ENCODE measurements at regions not wholly inside any gene's neighbourhood (a gene's known extent, or its start where the extent isn't known, plus 50 kb on each side); places are given as distances from the start of the nearest gene placed in this dataset.
A peak's percentile ranks its signal among the peaks of the same experiment; 100 is the strongest.

DNA sequence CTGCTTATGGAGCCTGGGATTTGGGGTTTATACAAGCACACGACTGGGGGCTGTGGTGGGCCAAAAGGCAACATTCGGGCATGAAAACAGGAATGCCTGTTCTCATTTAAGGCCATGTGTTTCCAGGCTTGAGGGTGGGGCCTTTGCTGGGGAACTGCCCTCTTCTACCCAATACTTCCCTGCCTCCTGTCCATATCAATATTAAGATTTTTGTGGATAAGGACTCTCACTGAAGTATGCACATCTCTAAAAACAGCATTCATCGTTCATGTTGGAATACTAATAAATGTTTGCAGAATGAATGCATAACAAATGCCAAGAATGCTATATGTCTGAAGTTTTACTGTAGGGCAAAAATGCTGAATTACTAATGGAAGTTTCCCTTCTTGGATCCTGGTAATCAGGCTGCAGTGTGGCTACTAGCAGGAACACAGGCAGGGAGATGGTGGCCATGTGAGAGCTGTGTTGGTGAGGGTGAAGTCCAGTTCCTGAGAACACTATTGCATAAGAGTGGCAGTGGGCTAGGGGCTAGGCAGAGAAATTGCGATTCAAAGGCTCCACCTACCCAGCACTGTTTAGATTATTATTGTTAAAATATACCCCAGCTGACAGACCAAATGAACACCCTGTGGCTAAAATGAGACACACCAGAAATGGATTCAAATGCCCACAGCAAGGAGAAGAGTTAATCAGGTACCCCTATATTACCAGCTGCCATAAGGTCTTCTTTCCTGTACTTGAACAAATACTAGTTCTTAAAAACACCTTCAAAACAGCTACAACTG lies 644.3 kb downstream of the EPM2A start (continued):
- TF ChIP-seq HNF4G (IDR thresholded peaks at IDR 0.05; ENCODE audit: borderline replicate concordance, low read depth, low read length) (peak; percentile 84), HNF4G (CRISPR knock-in tag; IDR thresholded peaks at IDR 0.05; ENCODE audit: borderline replicate concordance, low read depth) (peak; percentile 95), NONO (IDR thresholded peaks at IDR 0.05) (no peak), NONO (CRISPR knock-in tag; conservative IDR thresholded peaks at IDR 0.05) (peak; percentile 74), NFIB (CRISPR knock-in tag; IDR thresholded peaks at IDR 0.05; ENCODE audit: borderline replicate concordance) (no peak), ZNF264 (CRISPR knock-in tag; IDR thresholded peaks at IDR 0.05) (0 out of 2 replicates have a peak, but pooled peaks have one; percentile 61), ZBTB40 (IDR thresholded peaks at IDR 0.05) (no peak), ZBTB40 (CRISPR knock-in tag; IDR thresholded peaks at IDR 0.05) (no peak; the same call in 1 of the 2 replicates), MTA3 (CRISPR knock-in tag; IDR thresholded peaks at IDR 0.05) (no peak), HDAC1 (CRISPR knock-in tag; IDR thresholded peaks at IDR 0.05) (peak; percentile 43; the same call in 1 of the 2 replicates), SAP130 (CRISPR knock-in tag; IDR thresholded peaks at IDR 0.05; ENCODE audit: low read depth) (peak; percentile 60), SETDB1 (CRISPR knock-in tag; IDR thresholded peaks at IDR 0.05; ENCODE audit: borderline replicate concordance) (0 out of 2 replicates have a peak, but pooled peaks have one; percentile 33), CEBPG (CRISPR knock-in tag; IDR thresholded peaks at IDR 0.05) (peak; percentile 92), ZNF337 (CRISPR knock-in tag; IDR thresholded peaks at IDR 0.05; ENCODE audit: borderline replicate concordance, low read depth) (no peak), FOXA3 (CRISPR knock-in tag; IDR thresholded peaks at IDR 0.05) (peak; percentile 46; the same call in 1 of the 2 replicates), WIZ (CRISPR knock-in tag; IDR thresholded peaks at IDR 0.05) (peak; percentile 75; the same call in 1 of the 2 replicates), NCOA2 (CRISPR knock-in tag; IDR thresholded peaks at IDR 0.05) (0 out of 2 replicates have a peak, but pooled peaks have one; percentile 20), NCOR1 (IDR thresholded peaks at IDR 0.05; ENCODE audit: borderline replicate concordance, low read length) (peak; percentile 42; the same call in 1 of the 2 replicates), PAX8 (CRISPR knock-in tag; IDR thresholded peaks at IDR 0.05; ENCODE audit: borderline replicate concordance) (no peak), PITX1 (CRISPR knock-in tag; IDR thresholded peaks at IDR 0.05) (0 out of 2 replicates have a peak, but pooled peaks have one; percentile 34), ZNF83 (CRISPR knock-in tag; IDR thresholded peaks at IDR 0.05; ENCODE audit: borderline replicate concordance) (no peak), GATAD1 (CRISPR knock-in tag; IDR thresholded peaks at IDR 0.05) (no peak), TARDBP (CRISPR knock-in tag; IDR thresholded peaks at IDR 0.05) (peak; percentile 87), HOXA5 (CRISPR knock-in tag; IDR thresholded peaks at IDR 0.05) (no peak)

Measured in HepG2 (cell line).